ENCODE measurements at regions not wholly inside any gene's neighbourhood (a gene's known extent, or its start where the extent isn't known, plus 50 kb on each side); places are given as distances from the start of the nearest gene placed in this dataset.
"Not testable (repeated sequence)": the region's sequence is repeated elsewhere in the genome, so short reads cannot be mapped to it uniquely, and the experiment has no call there.

- no peak for DNase-seq
These were observed 476.0 kb downstream of the CSNK1G3 start for GRCh38 chr5:123987956-123988355.

- DNase-seq: no peak
These were observed 464.5 kb downstream of the CSNK1G3 start for GRCh38 chr5:123976379-123977033.

GRCh38 chr5:123975521-123975920, 463.5 kb downstream of the CSNK1G3 start:
- DNase-seq: not testable (repeated sequence)

GRCh38 chr5:123966781-123967180, 454.8 kb downstream of the CSNK1G3 start:
- DNase-seq: no peak

- no peak for DNase-seq
These were observed 453.6 kb downstream of the CSNK1G3 start for GRCh38 chr5:123965626-123966025.

GRCh38 chr5:123964884-123965283, 452.9 kb downstream of the CSNK1G3 start:
- DNase-seq: no peak

GRCh38 chr5:123960526-123960925, 448.5 kb downstream of the CSNK1G3 start:
- no peak for DNase-seq

GRCh38 chr5:123951582-123951977, 439.6 kb downstream of the CSNK1G3 start:
- DNase-seq: no peak

- DNase-seq: no peak
These were observed 439.0 kb downstream of the CSNK1G3 start for GRCh38 chr5:123950701-123951581.

GRCh38 chr5:123949807-123950340, 437.9 kb downstream of the CSNK1G3 start:
- DNase-seq: no peak

GRCh38 chr5:123949043-123949804, 437.2 kb downstream of the CSNK1G3 start:
- DNase-seq: no peak

GRCh38 chr5:123947797-123948196, 435.8 kb downstream of the CSNK1G3 start:
- DNase-seq: no peak

- no peak for DNase-seq
These were observed 433.6 kb downstream of the CSNK1G3 start for GRCh38 chr5:123945548-123945947.

- DNase-seq: no peak
These were observed 431.2 kb downstream of the CSNK1G3 start for GRCh38 chr5:123943151-123943550.

GRCh38 chr5:123940416-123940815, 428.4 kb downstream of the CSNK1G3 start:
- no peak for DNase-seq

- DNase-seq: no peak
These were observed 425.3 kb downstream of the CSNK1G3 start for GRCh38 chr5:123937230-123937629.

- DNase-seq: no peak
These were observed 424.6 kb downstream of the CSNK1G3 start for GRCh38 chr5:123936548-123936947.

GRCh38 chr5:123933812-123934211, 421.8 kb downstream of the CSNK1G3 start:
- DNase-seq: not testable (repeated sequence)

GRCh38 chr5:123929055-123929474, 417.1 kb downstream of the CSNK1G3 start:
- DNase-seq: no peak

GRCh38 chr5:123928401-123928800, 416.4 kb downstream of the CSNK1G3 start:
- no peak for DNase-seq

GRCh38 chr5:123921193-123921592, 409.2 kb downstream of the CSNK1G3 start:
- no peak for DNase-seq

GRCh38 chr5:123916345-123917121, 404.6 kb downstream of the CSNK1G3 start:
- DNase-seq: no peak
